ENCODE measurements at regions not wholly inside any gene's neighbourhood (a gene's known extent, or its start where the extent isn't known, plus 50 kb on each side); places are given as distances from the start of the nearest gene placed in this dataset.

DNA sequence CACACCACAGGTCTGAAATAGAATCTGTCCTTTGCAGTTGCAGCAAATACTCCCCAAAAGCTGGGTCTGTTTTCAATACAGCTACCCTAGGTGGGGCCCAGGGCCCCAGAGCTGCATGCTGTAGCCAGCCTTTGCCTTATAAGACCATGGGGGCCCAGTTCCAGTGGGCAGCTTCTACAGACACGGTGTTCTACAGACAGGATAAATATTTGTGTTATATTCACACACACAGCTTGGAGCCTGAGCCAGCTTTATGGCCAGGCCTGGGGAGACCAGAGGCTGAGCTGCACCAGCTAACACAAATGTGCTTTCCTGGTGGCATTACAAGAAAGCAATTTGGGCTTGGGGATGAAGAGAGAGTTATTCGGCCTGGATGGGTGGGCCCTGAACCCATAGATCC is 151.8 kb upstream of the NCAM1 start:
- peaks cover 3% of the 10 kb centered on the region for H3K4me1 ChIP-seq (ENCODE audit: insufficient read depth)
- DNase-seq (ENCODE audit: low spot score) = no peak
- no peaks in the 10 kb centered on the region for H4K20me1 ChIP-seq (ENCODE audit: insufficient read depth, poor library complexity, severe bottlenecking)
- no peaks in the 10 kb centered on the region for H3K9me2 ChIP-seq (replicated peaks; ENCODE audit: insufficient read depth)
- TF ChIP-seq EZH2 (IDR thresholded peaks at IDR 0.05; ENCODE audit: borderline replicate concordance) (no peak), EZH2phosphoT487 (IDR thresholded peaks at IDR 0.05; ENCODE audit: low read depth, severe bottlenecking, unreplicated experiment) (no peak)
- TF ChIP-seq, protein P1, sequence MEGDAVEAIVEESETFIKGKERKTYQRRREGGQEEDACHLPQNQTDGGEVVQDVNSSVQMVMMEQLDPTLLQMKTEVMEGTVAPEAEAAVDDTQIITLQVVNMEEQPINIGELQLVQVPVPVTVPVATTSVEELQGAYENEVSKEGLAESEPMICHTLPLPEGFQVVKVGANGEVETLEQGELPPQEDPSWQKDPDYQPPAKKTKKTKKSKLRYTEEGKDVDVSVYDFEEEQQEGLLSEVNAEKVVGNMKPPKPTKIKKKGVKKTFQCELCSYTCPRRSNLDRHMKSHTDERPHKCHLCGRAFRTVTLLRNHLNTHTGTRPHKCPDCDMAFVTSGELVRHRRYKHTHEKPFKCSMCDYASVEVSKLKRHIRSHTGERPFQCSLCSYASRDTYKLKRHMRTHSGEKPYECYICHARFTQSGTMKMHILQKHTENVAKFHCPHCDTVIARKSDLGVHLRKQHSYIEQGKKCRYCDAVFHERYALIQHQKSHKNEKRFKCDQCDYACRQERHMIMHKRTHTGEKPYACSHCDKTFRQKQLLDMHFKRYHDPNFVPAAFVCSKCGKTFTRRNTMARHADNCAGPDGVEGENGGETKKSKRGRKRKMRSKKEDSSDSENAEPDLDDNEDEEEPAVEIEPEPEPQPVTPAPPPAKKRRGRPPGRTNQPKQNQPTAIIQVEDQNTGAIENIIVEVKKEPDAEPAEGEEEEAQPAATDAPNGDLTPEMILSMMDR (IDR thresholded peaks at IDR 0.05; ENCODE audit: poor library complexity) = no peak
- no peak overlapping the region for H3K4me2 ChIP-seq
- H2AFZ ChIP-seq = no peak overlapping the region
- H3K36me3 ChIP-seq (replicated peaks; ENCODE audit: insufficient read depth, low read depth) = no peaks in the 10 kb centered on the region
- H3K27me3 ChIP-seq = no peaks in the 10 kb centered on the region
- 55% methylated on average over 2 of the region's 2 CpGs for WGBS (ENCODE audit: low lambda C conversion rate, missing lambda C conversion rate)
- H3K27ac ChIP-seq = no peak overlapping the region
- H3K79me2 ChIP-seq = no peaks in the 10 kb centered on the region
- no peak overlapping the region for H3K4me3 ChIP-seq
- H3K9me3 ChIP-seq (ENCODE audit: low read depth) = no peaks in the 10 kb centered on the region

DNA sequence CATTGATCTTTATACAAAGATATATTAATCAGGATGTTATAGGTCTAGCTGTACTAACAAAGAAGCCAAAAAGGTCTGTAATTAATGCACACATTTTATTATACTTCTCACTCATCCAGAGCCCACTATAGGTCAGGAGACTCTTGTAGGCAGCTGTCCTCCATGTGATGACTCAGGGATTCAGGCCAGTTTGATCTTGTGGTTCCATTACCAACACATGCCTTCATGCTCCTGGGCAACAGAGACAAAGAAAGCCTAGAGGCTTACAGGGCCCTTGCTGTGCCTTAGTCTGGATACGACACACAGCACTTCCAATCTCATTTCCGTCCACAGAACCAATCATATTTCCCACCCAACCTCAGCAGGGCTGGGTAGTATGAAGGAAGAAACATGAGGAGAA is 150.3 kb upstream of the NCAM1 start:
- H3K27ac ChIP-seq = no peak overlapping the region
- 78% methylated on average over 2 of the region's 2 CpGs for WGBS (ENCODE audit: low lambda C conversion rate, missing lambda C conversion rate)
- no peaks in the 10 kb centered on the region for H3K36me3 ChIP-seq (replicated peaks; ENCODE audit: insufficient read depth, low read depth)
- H3K4me1 ChIP-seq (ENCODE audit: insufficient read depth) = peaks cover 3% of the 10 kb centered on the region
- H3K79me2 ChIP-seq = no peaks in the 10 kb centered on the region
- no peaks in the 10 kb centered on the region for H4K20me1 ChIP-seq (ENCODE audit: insufficient read depth, poor library complexity, severe bottlenecking)
- H3K9me3 ChIP-seq (ENCODE audit: low read depth) = no peaks in the 10 kb centered on the region
- no peak for TF ChIP-seq EZH2 (IDR thresholded peaks at IDR 0.05; ENCODE audit: borderline replicate concordance)
- no peak for TF ChIP-seq EZH2phosphoT487 (IDR thresholded peaks at IDR 0.05; ENCODE audit: low read depth, severe bottlenecking, unreplicated experiment)
- TF ChIP-seq, protein P1 (IDR thresholded peaks at IDR 0.05; ENCODE audit: poor library complexity) = no peak
- H3K9me2 ChIP-seq (replicated peaks; ENCODE audit: insufficient read depth) = no peaks in the 10 kb centered on the region
- no peak overlapping the region for H3K4me3 ChIP-seq
- H2AFZ ChIP-seq = no peak overlapping the region
- no peaks in the 10 kb centered on the region for H3K27me3 ChIP-seq
- DNase-seq (ENCODE audit: low spot score) = no peak
- H3K4me2 ChIP-seq = no peak overlapping the region

GRCh38 chr11:112811783-112812182 is 149.4 kb upstream of the NCAM1 start:
- Histone ChIP-seq H3K4me3 (no peak overlapping the region), H3K4me2 (no peak overlapping the region), H3K4me1 (ENCODE audit: insufficient read depth) (peaks cover 3% of the 10 kb centered on the region), H3K36me3 (replicated peaks; ENCODE audit: insufficient read depth, low read depth) (no peaks in the 10 kb centered on the region), H3K9me3 (ENCODE audit: low read depth) (no peaks in the 10 kb centered on the region), H3K9me2 (replicated peaks; ENCODE audit: insufficient read depth) (no peaks in the 10 kb centered on the region), H3K79me2 (no peaks in the 10 kb centered on the region), H3K27me3 (no peaks in the 10 kb centered on the region), H3K27ac (no peak overlapping the region), H2AFZ (no peak overlapping the region), H4K20me1 (ENCODE audit: insufficient read depth, poor library complexity, severe bottlenecking) (no peaks in the 10 kb centered on the region)
- WGBS (ENCODE audit: low lambda C conversion rate, missing lambda C conversion rate) = 87% methylated on average over 4 of the region's 4 CpGs
- DNase-seq (ENCODE audit: low spot score) = no peak
- TF ChIP-seq EZH2 (IDR thresholded peaks at IDR 0.05; ENCODE audit: borderline replicate concordance) (no peak), EZH2phosphoT487 (IDR thresholded peaks at IDR 0.05; ENCODE audit: low read depth, severe bottlenecking, unreplicated experiment) (no peak)
- TF ChIP-seq, protein P1 (IDR thresholded peaks at IDR 0.05; ENCODE audit: poor library complexity) = no peak

DNA sequence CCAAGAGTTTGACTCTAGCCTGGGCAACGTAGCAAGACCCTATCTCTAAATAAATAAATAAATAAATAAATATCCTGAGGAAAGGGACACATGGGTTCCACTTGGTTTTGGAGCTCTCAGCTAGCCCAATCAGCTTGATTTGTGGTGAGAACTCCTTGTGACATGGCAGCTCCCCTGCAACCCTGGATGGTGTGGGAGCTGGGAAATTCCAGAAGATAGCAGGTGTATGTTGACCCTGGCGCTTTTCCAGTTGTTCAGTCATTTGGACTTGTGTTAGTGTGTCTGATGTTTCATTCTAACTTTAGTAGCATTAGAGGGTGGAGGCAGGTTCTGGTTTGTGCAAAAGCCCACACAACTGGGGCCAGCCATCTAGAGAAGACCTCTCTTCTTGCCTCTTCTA is 148.5 kb upstream of the NCAM1 start:
- no peaks in the 10 kb centered on the region for H3K9me2 ChIP-seq (replicated peaks; ENCODE audit: insufficient read depth)
- WGBS (ENCODE audit: low lambda C conversion rate, missing lambda C conversion rate) = 56% methylated on average over 2 of the region's 2 CpGs
- H4K20me1 ChIP-seq (ENCODE audit: insufficient read depth, poor library complexity, severe bottlenecking) = no peaks in the 10 kb centered on the region
- no peak overlapping the region for H3K27ac ChIP-seq
- H3K9me3 ChIP-seq (ENCODE audit: low read depth) = no peaks in the 10 kb centered on the region
- H3K36me3 ChIP-seq (replicated peaks; ENCODE audit: insufficient read depth, low read depth) = no peaks in the 10 kb centered on the region
- no peaks in the 10 kb centered on the region for H3K27me3 ChIP-seq
- H2AFZ ChIP-seq = no peak overlapping the region
- H3K4me2 ChIP-seq = no peak overlapping the region
- TF ChIP-seq, protein P1 (IDR thresholded peaks at IDR 0.05; ENCODE audit: poor library complexity) = no peak
- no peak for TF ChIP-seq EZH2 (IDR thresholded peaks at IDR 0.05; ENCODE audit: borderline replicate concordance)
- TF ChIP-seq EZH2phosphoT487 (IDR thresholded peaks at IDR 0.05; ENCODE audit: low read depth, severe bottlenecking, unreplicated experiment) = no peak
- H3K79me2 ChIP-seq = no peaks in the 10 kb centered on the region
- peaks cover 3% of the 10 kb centered on the region for H3K4me1 ChIP-seq (ENCODE audit: insufficient read depth)
- DNase-seq (ENCODE audit: low spot score) = no peak
- H3K4me3 ChIP-seq = no peak overlapping the region

Data from hepatocyte (in vitro differentiated cells).